HL-60 (cell line): ENCODE measurements at regions not wholly inside any gene's neighbourhood (a gene's known extent, or its start where the extent isn't known, plus 50 kb on each side); places are given as distances from the start of the nearest gene placed in this dataset.

Source experiments
- POLR2AphosphoS5 ChIP-seq: IDR thresholded peaks from 2 replicates; pipeline ENCODE4 v1.6.1; 2012; ENCODE audit warnings: low read depth
- TF ChIP-seq, protein P1 (sequence below): IDR thresholded peaks from one replicate; pipeline ENCODE4 v1.5.1; 2011; ENCODE audit warnings: low read length, control low read depth, inconsistent platforms; ENCODE audit not compliant: insufficient read depth
- TF ChIP-seq, protein P2 (sequence below): IDR thresholded peaks from 2 replicates; pipeline ENCODE4 v1.6.1; 2012; ENCODE audit warnings: low read depth; ENCODE audit not compliant: insufficient replicate concordance

DNA sequence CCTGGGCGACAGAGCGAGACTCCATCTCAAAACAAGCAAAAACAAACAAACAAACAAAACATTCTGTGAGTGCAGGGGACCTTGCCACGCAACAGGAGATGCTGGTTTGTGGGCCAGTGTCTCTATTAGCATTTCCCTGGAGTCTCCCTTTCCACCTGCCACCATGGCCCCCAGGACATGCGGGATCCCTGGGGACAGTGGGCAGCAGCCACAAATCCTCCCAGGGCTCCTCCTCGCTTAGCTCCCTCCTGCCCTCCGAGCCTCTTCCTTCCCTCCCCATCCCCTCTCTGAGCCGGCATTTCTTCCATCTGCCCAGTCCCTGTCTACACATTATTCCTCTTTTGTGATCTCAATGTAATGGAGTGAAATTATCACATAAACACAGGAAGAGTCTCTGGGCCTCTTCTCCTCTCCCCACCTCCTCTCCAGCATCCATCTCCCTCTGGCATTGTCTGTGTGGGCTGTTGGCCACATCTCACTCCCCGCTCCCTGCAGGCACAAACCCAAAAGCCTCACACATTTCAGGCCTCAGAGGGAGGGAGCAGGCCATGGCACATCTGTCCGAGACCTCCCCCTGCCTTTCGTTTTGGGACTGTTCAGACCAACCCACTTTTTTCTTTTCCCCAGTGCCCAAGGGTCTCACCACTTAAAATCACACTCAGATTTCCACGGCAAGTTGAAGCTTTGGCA lies 144.3 kb downstream of the MIS18A start:
- TF ChIP-seq, protein P1, sequence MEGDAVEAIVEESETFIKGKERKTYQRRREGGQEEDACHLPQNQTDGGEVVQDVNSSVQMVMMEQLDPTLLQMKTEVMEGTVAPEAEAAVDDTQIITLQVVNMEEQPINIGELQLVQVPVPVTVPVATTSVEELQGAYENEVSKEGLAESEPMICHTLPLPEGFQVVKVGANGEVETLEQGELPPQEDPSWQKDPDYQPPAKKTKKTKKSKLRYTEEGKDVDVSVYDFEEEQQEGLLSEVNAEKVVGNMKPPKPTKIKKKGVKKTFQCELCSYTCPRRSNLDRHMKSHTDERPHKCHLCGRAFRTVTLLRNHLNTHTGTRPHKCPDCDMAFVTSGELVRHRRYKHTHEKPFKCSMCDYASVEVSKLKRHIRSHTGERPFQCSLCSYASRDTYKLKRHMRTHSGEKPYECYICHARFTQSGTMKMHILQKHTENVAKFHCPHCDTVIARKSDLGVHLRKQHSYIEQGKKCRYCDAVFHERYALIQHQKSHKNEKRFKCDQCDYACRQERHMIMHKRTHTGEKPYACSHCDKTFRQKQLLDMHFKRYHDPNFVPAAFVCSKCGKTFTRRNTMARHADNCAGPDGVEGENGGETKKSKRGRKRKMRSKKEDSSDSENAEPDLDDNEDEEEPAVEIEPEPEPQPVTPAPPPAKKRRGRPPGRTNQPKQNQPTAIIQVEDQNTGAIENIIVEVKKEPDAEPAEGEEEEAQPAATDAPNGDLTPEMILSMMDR, result no peak
- no peak for TF ChIP-seq POLR2AphosphoS5
- TF ChIP-seq, protein P2, sequence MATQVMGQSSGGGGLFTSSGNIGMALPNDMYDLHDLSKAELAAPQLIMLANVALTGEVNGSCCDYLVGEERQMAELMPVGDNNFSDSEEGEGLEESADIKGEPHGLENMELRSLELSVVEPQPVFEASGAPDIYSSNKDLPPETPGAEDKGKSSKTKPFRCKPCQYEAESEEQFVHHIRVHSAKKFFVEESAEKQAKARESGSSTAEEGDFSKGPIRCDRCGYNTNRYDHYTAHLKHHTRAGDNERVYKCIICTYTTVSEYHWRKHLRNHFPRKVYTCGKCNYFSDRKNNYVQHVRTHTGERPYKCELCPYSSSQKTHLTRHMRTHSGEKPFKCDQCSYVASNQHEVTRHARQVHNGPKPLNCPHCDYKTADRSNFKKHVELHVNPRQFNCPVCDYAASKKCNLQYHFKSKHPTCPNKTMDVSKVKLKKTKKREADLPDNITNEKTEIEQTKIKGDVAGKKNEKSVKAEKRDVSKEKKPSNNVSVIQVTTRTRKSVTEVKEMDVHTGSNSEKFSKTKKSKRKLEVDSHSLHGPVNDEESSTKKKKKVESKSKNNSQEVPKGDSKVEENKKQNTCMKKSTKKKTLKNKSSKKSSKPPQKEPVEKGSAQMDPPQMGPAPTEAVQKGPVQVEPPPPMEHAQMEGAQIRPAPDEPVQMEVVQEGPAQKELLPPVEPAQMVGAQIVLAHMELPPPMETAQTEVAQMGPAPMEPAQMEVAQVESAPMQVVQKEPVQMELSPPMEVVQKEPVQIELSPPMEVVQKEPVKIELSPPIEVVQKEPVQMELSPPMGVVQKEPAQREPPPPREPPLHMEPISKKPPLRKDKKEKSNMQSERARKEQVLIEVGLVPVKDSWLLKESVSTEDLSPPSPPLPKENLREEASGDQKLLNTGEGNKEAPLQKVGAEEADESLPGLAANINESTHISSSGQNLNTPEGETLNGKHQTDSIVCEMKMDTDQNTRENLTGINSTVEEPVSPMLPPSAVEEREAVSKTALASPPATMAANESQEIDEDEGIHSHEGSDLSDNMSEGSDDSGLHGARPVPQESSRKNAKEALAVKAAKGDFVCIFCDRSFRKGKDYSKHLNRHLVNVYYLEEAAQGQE, result no peak
